Bronchial epithelial cell (primary cell): ENCODE measurements at regions not wholly inside any gene's neighbourhood (a gene's known extent, or its start where the extent isn't known, plus 50 kb on each side); places are given as distances from the start of the nearest gene placed in this dataset.

Experiments
- DNase-seq: peaks from one replicate; pipeline ENCODE4 v3.0.0-alpha.2; 2010; ENCODE audit warnings: low read depth
- FAIRE-seq: peaks from 2 replicates; lab custom pipeline; 2011; peaks lifted over from hg19 to GRCh38; lab: Jason Lieb, UNC
- H3K27me3 ChIP-seq: 2 replicates; pipeline ENCODE4 v1.5.1; 2011; ENCODE audit warnings: low read length; ENCODE audit not compliant: control insufficient read depth, insufficient read depth
- H3K36me3 ChIP-seq: 2 replicates; pipeline ENCODE4 v1.5.1; 2011; ENCODE audit warnings: low read length; ENCODE audit not compliant: control insufficient read depth, insufficient read depth
- H3K4me3 ChIP-seq: 2 replicates; pipeline ENCODE4 v1.5.1; 2011; ENCODE audit warnings: mild to moderate bottlenecking, low read depth, low read length, control low read depth
- CTCF ChIP-seq: IDR thresholded peaks from 2 replicates; pipeline ENCODE4 v1.5.1; 2011; ENCODE audit warnings: mild to moderate bottlenecking, moderate library complexity, low read length, control low read depth, inconsistent platforms; ENCODE audit not compliant: insufficient read depth, severe bottlenecking

- DNase-seq (peak; percentile 90), FAIRE-seq (no peak)
- Histone ChIP-seq H3K4me3 (no peak overlapping the region), H3K27me3 (no peaks in the 10 kb centered on the region), H3K36me3 (no peaks in the 10 kb centered on the region)
- TF ChIP-seq CTCF, result no peak
These were observed 1213.1 kb upstream of the SLC39A10 start for GRCh38 chr2:194443926-194444325.

GRCh38 chr2:194424683-194425209 is 1232.3 kb upstream of the SLC39A10 start:
- no peaks in the 10 kb centered on the region for H3K27me3 ChIP-seq
- no peak for FAIRE-seq
- no peaks in the 10 kb centered on the region for H3K36me3 ChIP-seq
- DNase-seq, result peak; percentile 12
- no peak for TF ChIP-seq CTCF
- no peak overlapping the region for H3K4me3 ChIP-seq

GRCh38 chr2:194411221-194411620 is 1245.8 kb upstream of the SLC39A10 start:
- DNase-seq (no peak), FAIRE-seq (no peak)

GRCh38 chr2:194395818-194396217 is 1261.2 kb upstream of the SLC39A10 start:
- no peak for TF ChIP-seq CTCF
- Histone ChIP-seq H3K27me3 (no peaks in the 10 kb centered on the region), H3K36me3 (no peaks in the 10 kb centered on the region), H3K4me3 (no peak overlapping the region)
- FAIRE-seq (no peak), DNase-seq (no peak)

More at GRCh38 chr2:194411221-194411620, 1245.8 kb upstream of the SLC39A10 start:
- TF ChIP-seq CTCF, result no peak
- Histone ChIP-seq H3K36me3 (no peaks in the 10 kb centered on the region), H3K4me3 (no peak overlapping the region), H3K27me3 (no peaks in the 10 kb centered on the region)

GRCh38 chr2:194385376-194385775 is 1271.7 kb upstream of the SLC39A10 start:
- no peaks in the 10 kb centered on the region for H3K36me3 ChIP-seq
- DNase-seq (no peak), FAIRE-seq (no peak)
- H3K27me3 ChIP-seq, result no peaks in the 10 kb centered on the region
- no peak overlapping the region for H3K4me3 ChIP-seq
- TF ChIP-seq CTCF, result no peak

DNA sequence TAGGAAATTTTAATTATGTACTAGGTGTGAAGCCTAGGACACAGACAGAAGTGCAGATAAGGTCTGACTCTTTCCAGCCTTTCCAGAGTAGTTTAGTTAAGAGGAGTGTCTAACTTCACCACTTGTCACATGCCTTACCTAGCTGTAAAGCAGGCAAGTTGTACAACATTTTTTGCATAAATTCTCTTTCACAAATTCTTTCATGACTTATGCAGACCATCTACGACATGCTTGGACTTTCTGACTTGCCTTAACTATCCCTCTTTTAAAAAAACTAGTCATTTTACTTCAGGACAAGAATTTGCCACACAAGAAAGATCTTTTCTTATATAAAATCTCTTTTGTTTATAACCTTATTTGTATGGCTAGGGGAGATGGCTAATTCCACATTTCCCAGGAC is 1273.6 kb upstream of the SLC39A10 start:
- Histone ChIP-seq H3K4me3 (no peak overlapping the region), H3K36me3 (no peaks in the 10 kb centered on the region), H3K27me3 (no peaks in the 10 kb centered on the region)
- DNase-seq (no peak), FAIRE-seq (no peak)
- no peak for TF ChIP-seq CTCF
